HG03520 (cell line): ENCODE measurements at regions not wholly inside any gene's neighbourhood (a gene's known extent, or its start where the extent isn't known, plus 50 kb on each side); places are given as distances from the start of the nearest gene placed in this dataset.
"Not testable (repeated sequence)": the region's sequence is repeated elsewhere in the genome, so short reads cannot be mapped to it uniquely, and the experiment has no call there.

Experiments
- ATAC-seq: cut with Tn5 transposase; IDR thresholded peaks from one replicate; pipeline ENCODE4 v1.9.1; 2021; ENCODE audit warnings: mild to moderate bottlenecking, moderate library complexity; ENCODE audit not compliant: unreplicated experiment

DNA sequence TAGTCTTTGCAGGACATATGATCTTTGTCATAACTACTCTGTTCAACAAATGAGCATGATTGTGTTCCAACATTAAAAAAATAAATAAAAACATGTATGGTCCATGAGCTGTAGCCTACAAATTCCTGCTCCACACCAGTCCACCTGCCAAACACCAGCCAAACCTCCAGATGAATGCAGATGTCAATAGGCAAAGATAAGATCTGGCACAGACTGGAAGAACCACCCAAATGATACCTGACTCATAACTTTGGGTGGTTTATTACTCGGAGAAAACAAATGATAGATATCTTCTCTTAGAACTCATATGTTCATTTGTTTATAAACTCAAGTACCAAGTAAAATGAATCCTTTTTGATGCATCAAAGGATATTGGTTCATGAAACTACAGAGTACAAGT is 425.1 kb downstream of the GBA3 start:
- no peak for ATAC-seq

DNA sequence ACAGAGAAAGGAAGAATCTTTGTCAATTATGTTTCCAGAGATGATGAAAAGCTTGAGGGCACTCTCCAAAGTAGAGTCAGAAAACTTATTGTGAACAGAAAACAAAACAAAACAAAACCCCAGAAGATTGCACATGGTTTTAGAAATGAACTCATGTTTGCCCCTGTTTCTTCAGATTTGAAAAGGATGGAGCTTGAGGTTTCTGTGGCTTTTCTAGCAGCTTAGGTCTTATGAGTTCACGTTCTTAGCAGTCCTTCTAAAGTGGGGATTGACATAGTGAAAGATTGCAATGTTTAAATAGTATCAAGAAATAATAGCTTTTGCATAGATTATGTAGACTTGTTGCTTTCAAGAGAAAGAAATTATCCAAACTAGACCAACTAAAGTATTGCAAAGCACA is 421.8 kb downstream of the GBA3 start:
- no peak for ATAC-seq

DNA sequence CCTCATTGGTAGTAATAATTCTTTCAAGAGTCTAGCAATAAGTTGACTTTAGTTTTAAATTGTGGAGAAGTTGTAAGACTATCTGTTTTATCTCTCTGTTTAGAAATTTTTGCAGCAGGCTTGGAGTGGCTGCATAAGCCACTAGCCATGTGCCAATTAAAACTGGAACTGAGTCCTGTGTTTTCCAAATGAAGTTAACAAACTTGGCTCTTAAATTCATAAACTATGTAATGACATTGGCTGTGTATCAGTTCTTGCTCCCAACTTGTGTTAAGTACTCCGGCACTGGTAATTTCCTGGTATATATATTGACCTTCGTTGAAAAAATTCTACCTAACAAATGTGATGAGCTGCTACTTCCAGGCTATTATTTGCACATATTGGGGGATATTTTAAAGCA is 420.4 kb downstream of the GBA3 start:
- ATAC-seq = no peak

DNA sequence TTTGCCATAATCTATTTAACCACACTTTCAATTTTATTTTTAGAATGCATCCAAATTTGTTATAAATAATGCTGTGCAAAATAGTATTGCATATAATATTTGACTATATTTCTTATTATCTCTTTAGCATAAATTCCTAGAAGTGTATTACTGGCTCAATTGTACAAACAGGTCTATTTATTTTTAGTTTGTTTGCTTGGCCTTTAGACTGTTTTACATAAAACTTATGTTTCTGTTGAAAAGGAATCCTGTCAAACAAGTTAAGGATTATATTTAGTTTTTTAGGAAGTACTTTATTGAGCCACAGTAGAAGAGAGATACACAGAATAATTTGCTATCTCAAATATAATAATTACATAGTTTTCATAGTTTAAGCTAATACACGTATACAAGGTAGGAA is 413.8 kb downstream of the GBA3 start:
- no peak for ATAC-seq

DNA sequence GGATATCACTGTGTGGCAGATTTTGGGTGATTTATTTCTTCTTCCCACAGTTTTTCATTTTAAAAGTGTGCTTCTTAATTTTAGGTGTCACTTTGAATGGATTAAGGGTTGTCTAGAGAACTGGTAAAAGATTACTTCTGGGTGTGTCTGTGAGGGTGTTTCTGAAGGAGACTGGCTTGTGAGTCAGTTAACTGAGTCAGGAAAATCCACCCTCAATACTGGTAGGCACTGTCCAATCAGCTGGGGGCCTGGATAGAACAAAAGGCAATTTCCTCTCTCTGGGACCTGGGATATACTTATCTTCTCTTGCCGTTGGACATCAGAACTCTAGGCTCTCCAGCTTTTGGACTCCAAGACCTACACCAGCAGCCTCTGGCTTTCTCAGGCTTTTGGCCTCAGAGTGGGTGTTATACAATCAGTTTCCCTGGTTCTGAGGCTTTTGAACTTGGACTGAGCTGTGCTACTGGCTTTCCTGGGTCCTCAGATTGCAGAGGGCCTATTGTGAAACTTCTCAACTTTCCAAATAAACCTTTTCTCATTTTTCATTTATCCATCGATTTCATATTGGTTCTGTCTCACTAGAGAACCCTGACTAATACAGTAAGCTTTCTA is 413.1 kb downstream of the GBA3 start:
- ATAC-seq = no peak

DNA sequence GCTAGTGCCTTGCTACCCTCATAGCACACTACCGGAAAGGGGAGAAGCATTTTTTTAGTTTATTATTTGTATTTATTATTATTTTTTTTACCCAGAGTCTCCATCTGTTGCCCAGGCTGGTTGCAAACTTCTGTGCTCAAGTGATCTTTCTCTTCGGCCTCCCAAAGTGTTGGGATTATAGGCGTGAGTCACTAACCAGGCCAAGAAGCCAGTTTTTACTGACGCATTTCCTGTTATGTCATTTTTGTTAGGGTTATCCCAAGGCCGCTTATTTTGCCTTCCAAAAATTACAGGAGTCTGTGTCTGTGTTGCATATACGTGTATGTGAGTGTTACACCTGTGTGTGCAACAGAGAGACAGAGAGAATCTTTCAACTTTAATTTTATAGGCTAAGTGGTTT is 404.5 kb downstream of the GBA3 start:
- ATAC-seq = no peak

DNA sequence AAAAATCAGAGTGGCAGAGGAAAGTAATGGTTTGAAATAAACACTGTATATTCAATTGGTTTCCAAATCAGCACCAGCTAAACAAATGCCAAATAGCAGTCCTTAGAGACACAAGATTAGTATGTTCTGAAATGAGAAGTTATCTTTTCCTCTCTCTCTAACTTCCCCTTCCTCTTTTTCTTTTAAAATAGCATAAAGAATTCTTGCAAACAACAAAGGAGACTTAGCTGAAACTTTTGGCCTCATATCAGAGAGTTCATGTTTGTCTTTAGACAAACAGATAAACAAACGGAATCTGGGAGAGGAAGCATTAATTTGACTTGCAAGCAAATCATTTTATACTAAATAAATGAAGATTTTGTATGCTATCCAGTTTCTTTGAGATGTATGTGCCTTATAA is 399.0 kb downstream of the GBA3 start:
- ATAC-seq = no peak

DNA sequence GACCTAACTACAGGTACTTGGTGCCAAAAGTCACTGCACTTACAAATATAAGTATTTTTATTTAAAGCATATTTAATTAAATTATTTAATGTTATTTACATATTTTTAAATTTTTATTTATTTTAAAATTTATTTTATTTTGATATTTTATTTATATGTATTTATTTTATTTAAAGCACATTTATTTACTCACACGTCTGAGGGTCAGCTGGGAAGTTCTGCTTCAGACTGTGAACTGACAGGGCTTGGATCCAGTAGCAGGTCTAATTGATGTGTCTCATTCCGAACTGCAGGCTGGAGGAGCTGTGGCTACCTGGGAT is 392.5 kb downstream of the GBA3 start:
- ATAC-seq = no peak

DNA sequence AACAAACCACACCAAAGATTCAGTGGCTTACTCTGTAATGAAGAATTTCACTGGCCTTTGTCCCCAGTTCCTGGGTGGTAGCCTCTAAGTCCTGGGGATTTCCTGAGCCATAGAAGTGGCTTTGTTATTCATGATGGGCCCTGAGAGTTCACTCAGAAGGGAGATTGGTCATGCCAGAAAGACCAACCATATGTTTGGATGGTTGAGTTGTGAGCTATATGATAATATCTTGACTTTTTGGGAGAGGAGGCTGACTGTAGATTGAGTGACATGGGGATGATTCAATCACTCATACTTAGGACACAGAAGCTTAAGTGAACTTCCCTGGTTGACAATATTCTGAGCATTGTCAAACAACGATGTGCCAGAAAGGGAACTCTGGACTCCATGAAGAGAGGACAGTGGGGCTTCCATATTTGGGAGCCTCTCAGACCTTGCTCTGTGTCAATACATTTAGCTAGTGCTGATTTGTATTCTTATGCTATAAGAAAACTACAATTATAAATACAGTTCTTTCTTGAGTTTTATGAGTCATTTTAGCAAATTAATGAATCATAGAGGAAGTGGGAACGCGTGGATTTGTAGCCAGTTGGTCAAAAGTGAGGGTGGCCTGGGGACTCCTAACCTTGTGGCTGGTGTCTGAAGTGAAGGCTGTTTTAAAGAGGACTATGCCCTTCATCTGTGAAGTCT is 392.0 kb downstream of the GBA3 start:
- no peak for ATAC-seq

- no peak for ATAC-seq
Measured at GRCh38 chr4:23083391-23083790, 390.7 kb downstream of the GBA3 start.

DNA sequence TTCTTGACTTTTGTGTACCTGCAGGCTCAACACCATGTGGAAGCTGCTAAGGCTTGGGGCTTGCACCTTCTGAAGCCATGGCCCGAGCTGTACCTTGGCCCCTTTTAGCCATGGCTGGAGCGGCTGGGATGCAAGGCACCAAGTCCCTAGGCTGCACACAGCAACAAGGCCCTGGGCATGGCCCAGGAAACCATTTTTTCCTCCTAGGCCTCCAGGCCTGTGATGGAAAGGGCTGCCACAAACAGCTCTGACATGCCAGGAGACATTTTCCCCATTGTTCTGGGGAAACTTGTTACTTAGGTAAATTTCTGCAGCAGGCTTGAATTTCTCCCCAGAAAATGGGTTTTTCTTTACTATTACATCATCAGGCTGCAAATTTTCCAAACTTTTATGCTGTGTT is 387.4 kb downstream of the GBA3 start:
- not testable (repeated sequence) for ATAC-seq

DNA sequence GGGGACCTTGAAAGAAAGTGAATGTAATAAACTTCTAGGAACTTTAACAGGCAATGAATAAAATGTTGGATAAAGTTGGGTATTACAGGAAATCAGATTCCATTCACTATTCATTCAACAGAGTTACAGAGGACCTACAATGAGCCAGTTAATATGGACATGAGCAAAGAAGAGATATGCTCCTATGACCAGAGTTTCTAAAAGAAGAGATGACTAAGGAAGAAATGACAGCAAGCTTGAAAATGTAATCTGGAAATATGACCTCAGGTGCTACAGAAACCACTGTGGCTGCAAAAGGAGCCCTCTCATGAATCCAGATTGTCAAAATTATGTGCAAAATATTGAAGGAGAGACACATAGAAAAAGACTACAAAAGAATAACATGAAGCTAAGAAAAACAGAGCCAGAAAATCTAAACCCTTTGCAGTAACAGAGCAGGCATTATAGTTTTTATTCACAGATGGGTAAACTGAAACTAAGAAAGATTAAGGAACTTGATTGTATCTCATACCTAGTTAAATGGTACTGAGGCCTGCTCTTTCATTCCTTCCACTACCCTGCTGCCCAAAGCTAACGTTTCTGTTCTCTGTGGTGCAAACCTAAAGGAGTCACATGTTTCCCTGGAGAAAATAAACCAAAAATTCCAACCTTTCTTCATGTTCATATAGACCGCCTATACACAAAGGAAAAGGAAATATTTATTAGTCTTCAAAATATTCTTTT is 378.3 kb downstream of the GBA3 start:
- ATAC-seq = no peak

DNA sequence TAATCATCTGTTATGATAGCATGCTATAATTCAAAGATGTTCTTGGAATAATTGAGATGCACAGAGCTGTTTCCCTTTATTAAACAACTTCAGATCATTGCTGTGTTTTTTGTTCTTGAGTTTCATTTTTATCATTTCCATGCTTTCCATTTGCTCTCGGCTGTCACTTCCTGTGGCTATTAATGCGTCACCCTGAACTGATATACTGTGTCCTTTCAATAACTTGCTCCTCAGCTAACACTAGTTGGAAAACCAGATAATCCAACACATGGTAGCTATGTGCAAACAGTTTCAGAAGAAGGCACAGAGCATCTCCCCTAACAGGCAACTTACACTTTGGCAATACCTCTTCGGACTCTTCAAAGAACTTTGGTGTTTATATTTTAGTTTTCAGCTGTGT is 376.0 kb downstream of the GBA3 start:
- no peak for ATAC-seq

- ATAC-seq = no peak
Measured at GRCh38 chr4:23068287-23068686, 375.6 kb downstream of the GBA3 start.

GRCh38 chr4:23062188-23062587 is 369.5 kb downstream of the GBA3 start:
- ATAC-seq = no peak

DNA sequence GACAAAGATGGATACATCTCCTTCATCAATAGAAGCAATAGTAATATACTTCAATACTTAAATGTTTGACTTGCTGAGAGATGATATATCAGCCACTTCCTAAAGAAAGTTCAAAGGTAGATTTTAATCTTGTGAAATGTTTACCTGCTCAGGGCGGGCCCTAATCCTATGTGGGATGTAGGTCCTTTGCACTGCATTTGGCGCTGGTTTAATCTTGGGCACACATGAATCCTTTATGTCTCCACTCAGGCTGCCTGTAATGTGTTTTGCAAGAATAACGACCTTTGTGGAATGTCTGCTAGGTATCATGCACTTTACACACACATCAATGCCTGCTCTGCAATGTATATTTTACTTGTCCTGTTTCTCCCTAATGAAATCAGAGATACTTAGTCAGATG is 368.7 kb downstream of the GBA3 start:
- no peak for ATAC-seq

DNA sequence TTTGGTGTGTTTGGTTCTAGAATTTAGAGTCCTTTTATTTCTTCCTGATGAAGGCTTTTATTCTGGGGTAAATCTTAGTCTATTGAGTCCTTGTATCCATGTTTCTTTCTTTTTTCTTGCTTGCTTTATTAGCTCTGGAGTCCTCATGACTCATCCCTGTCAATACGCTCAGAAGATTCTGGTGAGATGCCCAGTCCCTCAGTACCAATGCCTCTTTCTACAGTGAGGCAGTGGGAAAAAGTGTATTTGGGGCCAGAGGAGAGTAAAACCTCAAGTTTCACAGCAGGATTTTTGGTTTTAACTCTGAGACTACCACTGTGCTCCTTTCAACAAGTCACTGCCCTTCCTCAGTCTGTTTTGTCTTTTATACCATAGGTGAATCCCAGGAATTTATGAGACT is 368.0 kb downstream of the GBA3 start:
- no peak for ATAC-seq

- ATAC-seq = no peak
Measured at GRCh38 chr4:23058165-23058776, 365.5 kb downstream of the GBA3 start.

- ATAC-seq = no peak
Measured at GRCh38 chr4:23041501-23041900, 348.8 kb downstream of the GBA3 start.

DNA sequence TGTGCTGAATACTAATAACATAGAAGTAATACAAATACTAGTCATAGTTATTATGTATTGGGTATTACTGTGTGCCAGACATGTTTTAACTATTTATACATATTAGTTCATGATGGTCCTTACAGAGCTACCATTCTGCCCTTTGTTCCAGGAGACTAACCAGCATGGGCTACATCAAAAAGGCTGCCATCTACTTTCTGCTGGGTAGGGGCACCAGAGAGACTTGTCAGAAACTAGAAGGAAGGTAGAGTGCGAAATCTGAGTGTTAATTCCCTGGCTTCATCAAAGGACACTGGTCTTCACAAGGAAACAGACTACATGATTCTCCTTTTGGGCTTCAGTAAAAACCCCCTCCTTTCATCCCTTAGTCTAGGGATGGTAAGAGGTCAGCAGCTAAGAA is 347.8 kb downstream of the GBA3 start:
- no peak for ATAC-seq

GRCh38 chr4:23039818-23040217 is 347.1 kb downstream of the GBA3 start:
- ATAC-seq = no peak
